HCT116 (cell line): ENCODE measurements at regions not wholly inside any gene's neighbourhood (a gene's known extent, or its start where the extent isn't known, plus 50 kb on each side); places are given as distances from the start of the nearest gene placed in this dataset.

ENCODE experiments used
- ATAC-seq: fragments of 200-7000 bp; cut with Tn5 transposase; 2 replicates; pipeline ENCODE4 v1.9.1; 2020; ENCODE audit warnings: mild to moderate bottlenecking, moderate library complexity
- BruUV-seq: library from RNA; stranded (reverse); fragments of 400-500 nt; replicated peaks from 2 replicates; lab custom pipeline; 2021; lab: Mats Ljungman, UMichigan
- CTCF ChIA-PET: fragments of 300-600 bp; sonication (Branson Sonifier 250); formaldehyde crosslinking; loops from one replicate; lab custom pipeline; 2021; ENCODE audit warnings: antibody characterized with exemption; lab: Charles Lee
- POLR2A ChIA-PET: fragments of 300-600, 350-600 bp; sonication (Branson Sonifier 250); formaldehyde crosslinking; loops from one replicate; lab custom pipeline; 2021; ENCODE audit warnings: antibody characterized with exemption; lab: Charles Lee
- RAD21 ChIA-PET, 2 experiments: fragments of 300-600 bp; sonication (Branson Sonifier 250); formaldehyde crosslinking; loops; one replicate each; lab custom pipeline; 2023; ENCODE audit warnings: low total read pairs in 2 of 2; ENCODE audit not compliant: uncharacterized antibody in 2 of 2, unreplicated experiment in 2 of 2, low non-redundant PET in 1 of 2; lab: Charles Lee
- DNase-seq: peaks from one replicate; pipeline ENCODE4 v3.0.0-alpha.2; 2010; ENCODE audit warnings: low read depth, low spot score
- H2AFZ ChIP-seq: fragments of 200-600 bp; shearing (Covaris generic), sonication (generic); 2 replicates; pipeline ENCODE4 v1.6.1; 2017; ENCODE audit warnings: low read depth, mixed run types, mixed read lengths, antibody characterized with exemption, low read length; ENCODE audit not compliant: poor library complexity, severe bottlenecking
- H3K27ac ChIP-seq: 2 replicates; pipeline ENCODE4 v1.5.1; 2012; ENCODE audit warnings: low read depth, low read length
- H3K27me3 ChIP-seq: fragments of 200-600 bp; sonication (generic); 2 replicates; pipeline ENCODE4 v1.6.1; 2016; ENCODE audit warnings: mixed run types, low read length, mixed read lengths; ENCODE audit not compliant: insufficient read depth
- H3K36me3 ChIP-seq, 2 experiments: fragments of 200-500 bp in 1 of 2; fragments of 200-600 bp in 1 of 2; sonication (Bioruptor generic) in 1 of 2; sonication (generic) in 1 of 2; 2 replicates each; pipeline versions ENCODE4 v1.5.1 to v1.6.1; 2014 to 2016; ENCODE audit warnings: low read length in 2 of 2, inconsistent platforms in 1 of 2, mixed read lengths in 1 of 2, mixed run types in 1 of 2; ENCODE audit not compliant: insufficient read depth in 2 of 2, control insufficient read depth in 1 of 2
- H3K4me1 ChIP-seq, 2 experiments: fragments of 200-600 bp in 1 of 2; sonication (generic) in 1 of 2; 2 replicates each; pipeline versions ENCODE4 v1.5.1 to v1.6.1; 2012 to 2017; ENCODE audit warnings: low read length in 2 of 2, inconsistent platforms in 1 of 2, mild to moderate bottlenecking in 1 of 2, mixed read lengths in 1 of 2, mixed run types in 1 of 2, moderate library complexity in 1 of 2; ENCODE audit not compliant: insufficient read depth in 2 of 2, control insufficient read depth in 1 of 2
- H3K4me2 ChIP-seq: fragments of 200-600 bp; sonication (generic); 2 replicates; pipeline ENCODE4 v1.6.1; 2017; ENCODE audit warnings: mixed run types, low read length, mixed read lengths
- H3K4me3 ChIP-seq, 2 experiments: fragments of 200-600 bp in 1 of 2; sonication (generic) in 1 of 2; replicated peaks in 1 of 2; 2 replicates each; pipeline ENCODE4 v1.5.1; 2011 to 2016; ENCODE audit warnings: low read length in 2 of 2, control low read depth in 1 of 2, low read depth in 1 of 2, mild to moderate bottlenecking in 1 of 2, mixed read lengths in 1 of 2, mixed run types in 1 of 2
- H3K79me2 ChIP-seq: fragments of 200-600 bp; sonication (generic); 2 replicates; pipeline ENCODE4 v1.6.1; 2017; ENCODE audit warnings: mild to moderate bottlenecking, mixed run types, low read length, moderate library complexity, mixed read lengths; ENCODE audit not compliant: insufficient read depth
- H3K9ac ChIP-seq: fragments of 200-600 bp; sonication (generic); 2 replicates; pipeline ENCODE4 v1.6.1; 2016; ENCODE audit warnings: low read length, mixed read lengths
- H3K9me2 ChIP-seq: fragments of 200-600 bp; sonication (generic), shearing (Covaris generic); 2 replicates; pipeline ENCODE4 v1.6.1; 2017; ENCODE audit warnings: mixed run types, mild to moderate bottlenecking, moderate library complexity; ENCODE audit not compliant: insufficient read depth
- H3K9me3 ChIP-seq, 2 experiments: fragments of 200-500 bp in 1 of 2; fragments of 200-600 bp in 1 of 2; sonication (Bioruptor generic) in 1 of 2; sonication (generic) in 1 of 2; 2 replicates each; pipeline ENCODE4 v1.6.1; 2014 to 2017; ENCODE audit warnings: low read length in 2 of 2, mixed read lengths in 2 of 2, inconsistent platforms in 1 of 2, low read depth in 1 of 2, mild to moderate bottlenecking in 1 of 2, mixed run types in 1 of 2, moderate library complexity in 1 of 2; ENCODE audit not compliant: control insufficient read depth in 1 of 2, insufficient read depth in 1 of 2
- H4K20me1 ChIP-seq: fragments of 200-600 bp; sonication (generic), shearing (Covaris generic); 2 replicates; pipeline ENCODE4 v1.6.1; 2017; ENCODE audit warnings: mixed run types, mild to moderate bottlenecking, moderate library complexity; ENCODE audit not compliant: insufficient read depth
- ELF1 ChIP-seq: IDR thresholded peaks from 2 replicates; pipeline ENCODE4 v1.6.1; 2012; ENCODE audit warnings: low read depth, borderline replicate concordance
- EZH2phosphoT487 ChIP-seq: fragments of 200-600 bp; IDR thresholded peaks from 2 replicates; pipeline ENCODE4 v1.6.1; 2018; ENCODE audit warnings: antibody characterized with exemption, borderline replicate concordance
- POLR2AphosphoS5 ChIP-seq: IDR thresholded peaks from 2 replicates; pipeline ENCODE4 v1.6.1; 2011; ENCODE audit warnings: mild to moderate bottlenecking, low read depth, low read length, moderate library complexity
- SIN3A ChIP-seq: IDR thresholded peaks from 2 replicates; pipeline ENCODE4 v1.6.1; 2012; ENCODE audit warnings: low read depth
- SRF ChIP-seq: IDR thresholded peaks from 2 replicates; pipeline ENCODE4 v1.6.1; 2012; ENCODE audit warnings: low read depth
- TCF7L2 ChIP-seq: IDR thresholded peaks from 2 replicates; pipeline ENCODE4 v1.7.0; 2011; ENCODE audit warnings: borderline replicate concordance, inconsistent platforms; ENCODE audit not compliant: insufficient read depth, insufficient read length; ENCODE audit errors: extremely low read depth
- ZFX ChIP-seq: fragments of 450-650 bp; IDR thresholded peaks from 2 replicates; pipeline ENCODE4 v1.6.1; 2017
- intact Hi-C: fragments of 100-400 bp; cut with micrococcal nuclease; formaldehyde crosslinking; loops from 2 replicates; pipeline ENCODE4 v1.10.0; 2022
- TF ChIP-seq, protein P1 (sequence below): IDR thresholded peaks from 2 replicates; pipeline ENCODE4 v1.6.1; 2012
- TF ChIP-seq, protein P2 (sequence below): IDR thresholded peaks from 2 replicates; pipeline ENCODE4 v1.6.1; 2012
- TF ChIP-seq, protein P3 (sequence below), 3 experiments: fragments of 200-600 bp in 1 of 3; sonication (generic) in 1 of 3; IDR thresholded peaks in 2 of 3; conservative IDR thresholded peaks in 1 of 3; 2 replicates each; pipeline ENCODE4 v1.5.1; 2012 to 2017; ENCODE audit warnings: low read depth in 2 of 3, low read length in 2 of 3, antibody characterized with exemption in 1 of 3, borderline replicate concordance in 1 of 3, control low read depth in 1 of 3, mild to moderate bottlenecking in 1 of 3, mixed read lengths in 1 of 3, mixed run types in 1 of 3, moderate library complexity in 1 of 3; ENCODE audit not compliant: insufficient read depth in 1 of 3

DNA sequence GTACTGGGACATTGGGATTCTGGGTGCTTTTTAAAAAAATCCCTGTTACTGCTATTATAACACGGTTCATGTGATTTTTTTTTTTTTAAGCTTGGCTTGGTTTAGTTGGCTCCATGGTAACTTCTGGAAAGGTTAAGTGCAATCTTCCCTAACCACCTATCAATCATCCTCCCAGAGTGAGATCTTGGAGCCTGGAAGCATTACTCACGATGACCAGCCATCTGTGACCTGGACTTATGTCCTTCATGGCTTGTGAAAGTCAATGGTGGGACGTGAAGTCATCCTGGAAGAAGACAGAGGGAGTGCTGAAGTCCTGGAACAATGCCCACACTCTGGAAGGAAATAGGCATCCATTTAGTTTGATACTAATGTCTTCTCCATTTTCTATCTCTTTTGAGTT is 135.5 kb upstream of the FRMD4A start:
- Histone ChIP-seq H3K4me3 (no peak overlapping the region), H3K9ac (no peak overlapping the region), H3K27me3 (peaks cover 24% of the 10 kb centered on the region), H3K27ac (no peak overlapping the region), H3K9me2 (no peaks in the 10 kb centered on the region), H3K79me2 (no peaks in the 10 kb centered on the region), H3K4me1 (no peaks in the 10 kb centered on the region), H4K20me1 (no peaks in the 10 kb centered on the region), H3K36me3 (no peaks in the 10 kb centered on the region), H3K9me3 (no peaks in the 10 kb centered on the region), H3K4me2 (no peak overlapping the region), H2AFZ (no peak overlapping the region)
- CTCF ChIA-PET, result no interaction called here
- BruUV-seq, result no TSS peak
- no peak for DNase-seq
- TF ChIP-seq, protein P1, sequence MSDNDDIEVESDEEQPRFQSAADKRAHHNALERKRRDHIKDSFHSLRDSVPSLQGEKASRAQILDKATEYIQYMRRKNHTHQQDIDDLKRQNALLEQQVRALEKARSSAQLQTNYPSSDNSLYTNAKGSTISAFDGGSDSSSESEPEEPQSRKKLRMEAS, result no peak
- TF ChIP-seq, protein P2, sequence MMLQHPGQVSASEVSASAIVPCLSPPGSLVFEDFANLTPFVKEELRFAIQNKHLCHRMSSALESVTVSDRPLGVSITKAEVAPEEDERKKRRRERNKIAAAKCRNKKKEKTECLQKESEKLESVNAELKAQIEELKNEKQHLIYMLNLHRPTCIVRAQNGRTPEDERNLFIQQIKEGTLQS, result no peak
- TF ChIP-seq, protein P3, sequence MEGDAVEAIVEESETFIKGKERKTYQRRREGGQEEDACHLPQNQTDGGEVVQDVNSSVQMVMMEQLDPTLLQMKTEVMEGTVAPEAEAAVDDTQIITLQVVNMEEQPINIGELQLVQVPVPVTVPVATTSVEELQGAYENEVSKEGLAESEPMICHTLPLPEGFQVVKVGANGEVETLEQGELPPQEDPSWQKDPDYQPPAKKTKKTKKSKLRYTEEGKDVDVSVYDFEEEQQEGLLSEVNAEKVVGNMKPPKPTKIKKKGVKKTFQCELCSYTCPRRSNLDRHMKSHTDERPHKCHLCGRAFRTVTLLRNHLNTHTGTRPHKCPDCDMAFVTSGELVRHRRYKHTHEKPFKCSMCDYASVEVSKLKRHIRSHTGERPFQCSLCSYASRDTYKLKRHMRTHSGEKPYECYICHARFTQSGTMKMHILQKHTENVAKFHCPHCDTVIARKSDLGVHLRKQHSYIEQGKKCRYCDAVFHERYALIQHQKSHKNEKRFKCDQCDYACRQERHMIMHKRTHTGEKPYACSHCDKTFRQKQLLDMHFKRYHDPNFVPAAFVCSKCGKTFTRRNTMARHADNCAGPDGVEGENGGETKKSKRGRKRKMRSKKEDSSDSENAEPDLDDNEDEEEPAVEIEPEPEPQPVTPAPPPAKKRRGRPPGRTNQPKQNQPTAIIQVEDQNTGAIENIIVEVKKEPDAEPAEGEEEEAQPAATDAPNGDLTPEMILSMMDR (IDR thresholded peaks at IDR 0.05 in 2 of 3, conservative IDR thresholded peaks at IDR 0.05 in 1 of 3; ENCODE audit: borderline replicate concordance in 1 of 3, insufficient read depth in 1 of 3, low read depth in 2 of 3, low read length in 2 of 3), result no peak
- TF ChIP-seq ELF1, result no peak
- TF ChIP-seq SRF, result no peak
- TF ChIP-seq SIN3A, result no peak
- TF ChIP-seq ZFX, result no peak
- no peak for TF ChIP-seq EZH2phosphoT487
- RAD21 ChIA-PET, result no interaction called here
- intact Hi-C loops, result no loop called here
- ATAC-seq, result no peak
- POLR2A ChIA-PET, result no interaction called here

DNA sequence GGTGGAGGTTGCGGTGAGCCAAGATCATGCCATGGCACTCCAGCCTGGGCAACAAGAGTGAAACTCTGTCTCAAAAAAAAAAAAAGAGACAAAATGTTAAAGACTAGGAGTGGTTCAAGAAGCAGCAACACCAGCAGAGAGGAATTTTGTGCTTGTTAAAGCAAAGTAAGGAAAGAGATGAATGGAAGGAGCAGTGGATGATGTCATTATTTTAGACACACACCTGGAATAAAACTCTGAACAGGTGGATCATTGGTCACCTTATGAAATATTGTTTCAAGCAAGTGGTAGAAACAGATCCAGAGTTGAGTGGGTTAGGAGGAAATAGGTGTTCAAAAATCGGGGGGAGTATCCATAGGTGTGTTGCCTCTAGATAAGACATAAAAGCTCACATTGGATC is 129.7 kb upstream of the FRMD4A start:
- Histone ChIP-seq H4K20me1 (no peaks in the 10 kb centered on the region), H3K4me2 (no peak overlapping the region), H3K4me3 (no peak overlapping the region), H3K27ac (no peak overlapping the region), H3K79me2 (no peaks in the 10 kb centered on the region), H3K9ac (no peak overlapping the region), H3K9me3 (no peaks in the 10 kb centered on the region), H3K36me3 (no peaks in the 10 kb centered on the region), H3K27me3 (peaks cover 6% of the 10 kb centered on the region; the same call in 1 of the 2 replicates), H3K9me2 (no peaks in the 10 kb centered on the region), H3K4me1 (no peaks in the 10 kb centered on the region), H2AFZ (no peak overlapping the region)
- ChIA-PET RAD21 (no interaction called here), CTCF (no interaction called here), POLR2A (no interaction called here)
- intact Hi-C loops, result no loop called here
- BruUV-seq, result no TSS peak
- DNase-seq (no peak), ATAC-seq (no peak)
- TF ChIP-seq POLR2AphosphoS5 (no peak), TCF7L2 (no peak)
- TF ChIP-seq, protein P1, result no peak
